Astrocyte (in vitro differentiated cells and primary cell): ENCODE measurements at regions not wholly inside any gene's neighbourhood (a gene's known extent, or its start where the extent isn't known, plus 50 kb on each side); places are given as distances from the start of the nearest gene placed in this dataset.
A peak's percentile ranks its signal among the peaks of the same experiment; 100 is the strongest.

ENCODE experiments used
- DNase-seq: peaks from one replicate; pipeline ENCODE4 v3.0.0-alpha.2; 2010; ENCODE audit warnings: low read depth
- FAIRE-seq: peaks from 2 replicates; lab custom pipeline; 2011; peaks lifted over from hg19 to GRCh38; lab: Jason Lieb, UNC
- H2AFZ ChIP-seq: 2 replicates; pipeline ENCODE4 v1.6.0; 2012; ENCODE audit warnings: low read depth, low read length, inconsistent platforms
- H3K27ac ChIP-seq: 2 replicates; pipeline ENCODE4 v1.5.1; 2011; ENCODE audit warnings: low read depth, low read length, inconsistent platforms
- H3K27me3 ChIP-seq: 2 replicates; pipeline ENCODE4 v1.6.0; 2011; ENCODE audit warnings: low read length, inconsistent platforms; ENCODE audit not compliant: insufficient read depth
- H3K36me3 ChIP-seq: 2 replicates; pipeline ENCODE4 v1.5.1; 2011; ENCODE audit warnings: low read length, inconsistent platforms; ENCODE audit not compliant: insufficient read depth
- H3K4me1 ChIP-seq: 2 replicates; pipeline ENCODE4 v1.5.1; 2011; ENCODE audit warnings: low read length, inconsistent platforms; ENCODE audit not compliant: insufficient read depth
- H3K4me2 ChIP-seq: 2 replicates; pipeline ENCODE4 v1.6.0; 2012; ENCODE audit warnings: low read length, inconsistent platforms
- H3K4me3 ChIP-seq: 2 replicates; pipeline ENCODE4 v1.5.1; 2011; ENCODE audit warnings: low read depth, mild to moderate bottlenecking, low read length, inconsistent platforms; ENCODE audit not compliant: insufficient read depth
- H3K79me2 ChIP-seq: 2 replicates; pipeline ENCODE4 v1.6.0; 2012; ENCODE audit warnings: mild to moderate bottlenecking, low read length, inconsistent platforms; ENCODE audit not compliant: insufficient read depth
- H3K9ac ChIP-seq: 2 replicates; pipeline ENCODE4 v1.6.0; 2012; ENCODE audit warnings: mild to moderate bottlenecking, low read length, inconsistent platforms
- H3K9me3 ChIP-seq: 2 replicates; pipeline ENCODE4 v1.5.1; 2012; ENCODE audit warnings: low read depth, mild to moderate bottlenecking, low read length, inconsistent platforms; ENCODE audit not compliant: insufficient read depth
- H4K20me1 ChIP-seq: 2 replicates; pipeline ENCODE4 v1.6.0; 2012; ENCODE audit warnings: low read length, inconsistent platforms; ENCODE audit not compliant: insufficient read depth
- H3K27ac Mint-ChIP-seq: one replicate; pipeline ENCODE4 v1.8.0; 2021; ENCODE audit warnings: mild to moderate bottlenecking, mixed read lengths; ENCODE audit not compliant: unreplicated experiment
- H3K27me3 Mint-ChIP-seq: one replicate; pipeline ENCODE4 v1.8.0; 2021; ENCODE audit warnings: low read depth, mixed read lengths; ENCODE audit not compliant: unreplicated experiment
- H3K36me3 Mint-ChIP-seq: one replicate; pipeline ENCODE4 v1.8.0; 2021; ENCODE audit warnings: low read depth, mixed read lengths; ENCODE audit not compliant: unreplicated experiment
- H3K4me1 Mint-ChIP-seq: one replicate; pipeline ENCODE4 v1.8.0; 2021; ENCODE audit warnings: low read depth, mixed read lengths; ENCODE audit not compliant: unreplicated experiment
- H3K4me3 Mint-ChIP-seq: one replicate; pipeline ENCODE4 v1.8.0; 2021; ENCODE audit warnings: mild to moderate bottlenecking, moderate library complexity, mixed read lengths; ENCODE audit not compliant: unreplicated experiment
- H3K9me3 Mint-ChIP-seq: one replicate; pipeline ENCODE4 v1.8.0; 2021; ENCODE audit warnings: mild to moderate bottlenecking, mixed read lengths; ENCODE audit not compliant: unreplicated experiment
- EZH2 ChIP-seq: IDR thresholded peaks from 2 replicates; pipeline ENCODE4 v1.6.1; 2012; ENCODE audit warnings: mild to moderate bottlenecking, low read length, inconsistent platforms; ENCODE audit not compliant: insufficient read depth
- TF ChIP-seq, protein P1 (sequence below): IDR thresholded peaks from 2 replicates; pipeline ENCODE4 v1.5.1; 2011; ENCODE audit warnings: low read depth, mild to moderate bottlenecking, inconsistent platforms, low read length, moderate library complexity; ENCODE audit not compliant: insufficient read depth

DNA sequence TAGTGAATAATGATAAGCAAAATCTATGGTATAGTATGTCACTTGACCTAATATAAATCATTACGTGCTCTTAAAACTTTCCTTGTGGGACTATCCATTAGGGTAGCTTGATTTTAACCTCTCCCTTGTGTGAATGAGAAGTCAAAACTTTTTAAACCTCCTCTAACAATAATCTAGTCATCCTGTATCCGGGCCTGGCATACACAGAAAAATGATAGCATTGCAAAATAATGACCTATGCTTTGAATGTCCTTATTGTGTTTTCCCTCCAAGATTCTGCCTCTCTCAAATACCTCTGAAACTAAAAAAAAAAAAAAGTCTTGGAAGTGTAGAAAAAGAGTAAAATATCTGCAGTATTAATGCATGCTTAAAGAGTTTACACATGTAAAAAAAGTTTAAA is 250.0 kb upstream of the NDST3 start:
- no peak overlapping the region for H2AFZ ChIP-seq
- no peaks in the 10 kb centered on the region for H3K36me3 ChIP-seq
- no peak for TF ChIP-seq EZH2
- TF ChIP-seq, protein P1, sequence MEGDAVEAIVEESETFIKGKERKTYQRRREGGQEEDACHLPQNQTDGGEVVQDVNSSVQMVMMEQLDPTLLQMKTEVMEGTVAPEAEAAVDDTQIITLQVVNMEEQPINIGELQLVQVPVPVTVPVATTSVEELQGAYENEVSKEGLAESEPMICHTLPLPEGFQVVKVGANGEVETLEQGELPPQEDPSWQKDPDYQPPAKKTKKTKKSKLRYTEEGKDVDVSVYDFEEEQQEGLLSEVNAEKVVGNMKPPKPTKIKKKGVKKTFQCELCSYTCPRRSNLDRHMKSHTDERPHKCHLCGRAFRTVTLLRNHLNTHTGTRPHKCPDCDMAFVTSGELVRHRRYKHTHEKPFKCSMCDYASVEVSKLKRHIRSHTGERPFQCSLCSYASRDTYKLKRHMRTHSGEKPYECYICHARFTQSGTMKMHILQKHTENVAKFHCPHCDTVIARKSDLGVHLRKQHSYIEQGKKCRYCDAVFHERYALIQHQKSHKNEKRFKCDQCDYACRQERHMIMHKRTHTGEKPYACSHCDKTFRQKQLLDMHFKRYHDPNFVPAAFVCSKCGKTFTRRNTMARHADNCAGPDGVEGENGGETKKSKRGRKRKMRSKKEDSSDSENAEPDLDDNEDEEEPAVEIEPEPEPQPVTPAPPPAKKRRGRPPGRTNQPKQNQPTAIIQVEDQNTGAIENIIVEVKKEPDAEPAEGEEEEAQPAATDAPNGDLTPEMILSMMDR: no peak
- no peaks in the 10 kb centered on the region for H3K79me2 ChIP-seq
- no peak overlapping the region for H3K27ac ChIP-seq
- H3K27me3 Mint-ChIP-seq: no peaks in the 10 kb centered on the region
- H3K9ac ChIP-seq: no peak overlapping the region
- H3K4me3 Mint-ChIP-seq: no peak overlapping the region
- H3K4me1 Mint-ChIP-seq: peaks cover 6% of the 10 kb centered on the region
- H3K36me3 Mint-ChIP-seq: no peaks in the 10 kb centered on the region
- no peak overlapping the region for H3K4me2 ChIP-seq
- FAIRE-seq (no peak), DNase-seq (no peak)
- no peaks in the 10 kb centered on the region for H3K4me1 ChIP-seq
- no peaks in the 10 kb centered on the region for H4K20me1 ChIP-seq
- H3K9me3 ChIP-seq: no peaks in the 10 kb centered on the region
- H3K9me3 Mint-ChIP-seq: no peaks in the 10 kb centered on the region
- no peak overlapping the region for H3K4me3 ChIP-seq
- H3K27me3 ChIP-seq: no peaks in the 10 kb centered on the region
- peak overlapping the region; percentile 67 for H3K27ac Mint-ChIP-seq

DNA sequence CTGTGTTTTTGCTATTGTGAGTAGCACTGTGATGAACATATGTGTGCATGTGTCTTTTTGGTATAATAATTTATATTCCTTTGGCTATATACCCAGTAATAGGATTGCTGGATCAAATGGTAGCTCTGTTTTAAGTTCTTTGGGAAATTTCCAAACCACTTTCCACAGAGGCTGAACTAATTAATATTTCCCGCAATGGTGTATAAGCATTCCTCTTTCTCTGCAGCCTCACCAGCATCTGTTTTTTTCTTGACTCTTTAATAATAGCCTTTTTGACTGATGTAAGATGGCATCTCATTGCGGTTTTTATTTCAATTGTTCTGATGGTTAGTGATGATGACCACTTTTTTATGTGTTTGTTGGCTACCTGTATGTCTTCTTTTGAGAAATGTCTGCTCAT is 247.7 kb upstream of the NDST3 start:
- H3K36me3 Mint-ChIP-seq: no peaks in the 10 kb centered on the region
- H3K9me3 Mint-ChIP-seq: no peaks in the 10 kb centered on the region
- no peaks in the 10 kb centered on the region for H3K36me3 ChIP-seq
- H2AFZ ChIP-seq: no peak overlapping the region
- H3K27me3 Mint-ChIP-seq: no peaks in the 10 kb centered on the region
- DNase-seq (no peak), FAIRE-seq (no peak)
- no peak overlapping the region for H3K4me3 Mint-ChIP-seq
- no peak overlapping the region for H3K9ac ChIP-seq
- no peaks in the 10 kb centered on the region for H4K20me1 ChIP-seq
- no peak overlapping the region for H3K4me3 ChIP-seq
- no peaks in the 10 kb centered on the region for H3K79me2 ChIP-seq
- H3K4me2 ChIP-seq: no peak overlapping the region
- no peaks in the 10 kb centered on the region for H3K27me3 ChIP-seq
- no peak overlapping the region for H3K27ac ChIP-seq
- H3K4me1 Mint-ChIP-seq: peaks cover 12% of the 10 kb centered on the region
- no peaks in the 10 kb centered on the region for H3K4me1 ChIP-seq
- TF ChIP-seq EZH2: no peak
- TF ChIP-seq, protein P1: no peak
- H3K27ac Mint-ChIP-seq: no peak overlapping the region
- no peaks in the 10 kb centered on the region for H3K9me3 ChIP-seq

DNA sequence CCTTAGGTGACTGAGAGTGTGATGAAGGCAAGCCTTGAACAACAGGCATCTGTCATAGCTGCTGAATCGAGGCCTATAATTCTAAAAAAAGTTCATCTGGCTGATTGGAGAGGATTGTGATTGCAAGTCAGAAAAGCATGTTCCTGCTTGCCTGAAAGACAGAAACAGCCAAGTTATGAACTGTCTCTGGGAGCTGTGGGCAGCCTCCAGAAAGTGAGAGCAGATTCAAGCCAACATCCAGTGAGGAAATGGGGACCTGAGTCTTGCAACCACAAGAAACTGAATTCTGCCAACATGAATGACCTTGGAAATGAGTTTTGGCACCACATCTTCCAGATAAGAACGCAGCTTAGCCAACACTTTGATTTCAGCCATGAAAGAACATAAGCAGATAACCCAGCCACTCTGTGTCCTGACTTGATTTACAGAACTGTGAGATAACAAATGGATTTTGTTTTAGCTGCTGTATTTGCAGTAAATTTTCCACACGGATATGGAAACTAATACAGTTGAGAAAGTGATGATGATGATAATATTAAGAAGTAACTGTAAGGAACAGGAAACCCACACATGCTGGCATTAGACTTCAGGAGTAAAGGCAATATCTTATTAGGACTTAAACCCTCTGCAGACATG is 240.3 kb upstream of the NDST3 start:
- Histone ChIP-seq H4K20me1 (no peaks in the 10 kb centered on the region), H3K9ac (no peak overlapping the region), H3K9me3 (no peaks in the 10 kb centered on the region), H3K79me2 (no peaks in the 10 kb centered on the region), H3K4me3 (no peak overlapping the region), H3K4me1 (no peaks in the 10 kb centered on the region), H2AFZ (peak overlapping the region; percentile 30), H3K4me2 (no peak overlapping the region), H3K36me3 (no peaks in the 10 kb centered on the region), H3K27me3 (no peaks in the 10 kb centered on the region), H3K27ac (no peak overlapping the region)
- no peaks in the 10 kb centered on the region for H3K9me3 Mint-ChIP-seq
- FAIRE-seq (no peak), DNase-seq (peak; percentile 65)
- no peak overlapping the region for H3K4me3 Mint-ChIP-seq
- no peaks in the 10 kb centered on the region for H3K36me3 Mint-ChIP-seq
- no peaks in the 10 kb centered on the region for H3K27me3 Mint-ChIP-seq
- peak overlapping the region; percentile 48 for H3K27ac Mint-ChIP-seq
- TF ChIP-seq, protein P1: no peak
- TF ChIP-seq EZH2: no peak
- peaks cover 20% of the 10 kb centered on the region for H3K4me1 Mint-ChIP-seq
